AG09319 (cell line): ENCODE measurements at regions not wholly inside any gene's neighbourhood (a gene's known extent, or its start where the extent isn't known, plus 50 kb on each side); places are given as distances from the start of the nearest gene placed in this dataset.

ENCODE experiments used
- DNase-seq: peaks from one replicate; pipeline ENCODE4 v3.0.0-alpha.2; 2010; ENCODE audit warnings: low read depth; ENCODE audit errors: extremely low read depth
- CTCF ChIP-seq: IDR thresholded peaks from 2 replicates; pipeline ENCODE4 v1.5.1; 2011; ENCODE audit warnings: low read depth, mild to moderate bottlenecking, inconsistent platforms, low read length, moderate library complexity

GRCh38 chr4:119730671-119730950 lies 102.0 kb upstream of the PDE5A start:
- no peak for DNase-seq

GRCh38 chr4:119729835-119730670 lies 101.4 kb upstream of the PDE5A start:
- TF ChIP-seq CTCF = no peak
- DNase-seq = peak; percentile 90

More at GRCh38 chr4:119730671-119730950, 102.0 kb upstream of the PDE5A start:
- no peak for TF ChIP-seq CTCF

- DNase-seq = no peak
- no peak for TF ChIP-seq CTCF
Observed at GRCh38 chr4:119728692-119729593, 100.3 kb upstream of the PDE5A start.

- no peak for TF ChIP-seq CTCF
- no peak for DNase-seq
Observed at GRCh38 chr4:119728185-119728584, 99.6 kb upstream of the PDE5A start.

GRCh38 chr4:119726505-119726904 lies 97.9 kb upstream of the PDE5A start:
- DNase-seq = no peak
- TF ChIP-seq CTCF = no peak

- DNase-seq = no peak
- no peak for TF ChIP-seq CTCF
Observed at GRCh38 chr4:119725688-119726330, 97.2 kb upstream of the PDE5A start.
